HEK293 (cell line): ENCODE measurements at regions not wholly inside any gene's neighbourhood (a gene's known extent, or its start where the extent isn't known, plus 50 kb on each side); places are given as distances from the start of the nearest gene placed in this dataset.

Source experiments
- CTCF ChIA-PET: fragments of 350-600 bp; formaldehyde crosslinking; extraction: SDS; loops from one replicate; lab custom pipeline; 2021; ENCODE audit warnings: antibody characterized with exemption; lab: Yijun Ruan, JAX
- POLR2A ChIA-PET: fragments of 300-600 bp; formaldehyde crosslinking; extraction: SDS; loops from one replicate; lab custom pipeline; 2020; ENCODE audit warnings: antibody characterized with exemption, inconsistent platforms; lab: Yijun Ruan, JAX
- H3K27ac ChIP-seq: fragments of 200-500 bp; sonication (Bioruptor generic); 2 replicates; pipeline ENCODE4 v1.5.1; 2014; ENCODE audit warnings: low read depth, low read length, control low read depth, inconsistent platforms; ENCODE audit errors: extremely low read depth
- H3K36me3 ChIP-seq, 2 experiments: fragments of 200-500 bp in 1 of 2; sonication (Bioruptor generic) in 1 of 2; 1 replicate in 1 of 2; 2 replicates in 1 of 2; pipeline ENCODE4 v1.5.1; 2014 to 2017; ENCODE audit warnings: inconsistent platforms in 2 of 2, low read length in 2 of 2; ENCODE audit not compliant: control insufficient read depth in 2 of 2, insufficient read depth in 1 of 2
- H3K4me1 ChIP-seq: fragments of 200-500 bp; sonication (Bioruptor generic); 2 replicates; pipeline ENCODE4 v1.5.1; 2014; ENCODE audit warnings: mild to moderate bottlenecking, low read length, inconsistent platforms; ENCODE audit not compliant: control insufficient read depth, insufficient read depth
- H3K4me3 ChIP-seq: 2 replicates; pipeline ENCODE4 v1.5.1; 2011; ENCODE audit warnings: low read depth, mild to moderate bottlenecking, control low read depth, low read length, moderate library complexity
- H3K9me3 ChIP-seq: fragments of 200-500 bp; sonication (Bioruptor generic); 2 replicates; pipeline ENCODE4 v1.5.1; 2014; ENCODE audit warnings: low read depth, low read length, inconsistent platforms; ENCODE audit not compliant: control insufficient read depth, insufficient read depth
- BCL11A ChIP-seq: fragments of 450-650 bp; formaldehyde crosslinking; IDR thresholded peaks from 2 replicates; pipeline ENCODE4 v1.5.1; 2016; ENCODE audit warnings: low read depth, missing biosample characterization, missing genetic modification characterization
- BCL11B ChIP-seq: fragments of 450-650 bp; formaldehyde crosslinking; IDR thresholded peaks from 2 replicates; pipeline ENCODE4 v1.5.1; 2016; ENCODE audit warnings: low read depth, missing biosample characterization, missing genetic modification characterization
- GLI4 ChIP-seq: fragments of 450-650 bp; formaldehyde crosslinking; IDR thresholded peaks from 2 replicates; pipeline ENCODE4 v1.5.1; 2016; ENCODE audit warnings: missing biosample characterization, missing genetic modification characterization
- MZF1 ChIP-seq: fragments of 450-650 bp; formaldehyde crosslinking; IDR thresholded peaks from 2 replicates; pipeline ENCODE4 v1.5.1; 2017; ENCODE audit warnings: missing biosample characterization, missing genetic modification characterization, borderline replicate concordance
- PATZ1 ChIP-seq: fragments of 450-650 bp; formaldehyde crosslinking; IDR thresholded peaks from 2 replicates; pipeline ENCODE4 v1.5.1; 2016; ENCODE audit warnings: missing biosample characterization, missing genetic modification characterization
- PRDM2 ChIP-seq: fragments of 450-650 bp; formaldehyde crosslinking; IDR thresholded peaks from 2 replicates; pipeline ENCODE4 v1.5.1; 2016; ENCODE audit warnings: missing biosample characterization, missing genetic modification characterization, borderline replicate concordance
- PRDM4 ChIP-seq: fragments of 450-650 bp; formaldehyde crosslinking; IDR thresholded peaks from 2 replicates; pipeline ENCODE4 v1.5.1; 2017; ENCODE audit warnings: missing biosample characterization, missing genetic modification characterization
- ZNF132 ChIP-seq: fragments of 450-650 bp; formaldehyde crosslinking; IDR thresholded peaks from 2 replicates; pipeline ENCODE4 v1.5.1; 2017; ENCODE audit warnings: missing biosample characterization, missing genetic modification characterization, borderline replicate concordance
- ZNF23 ChIP-seq: fragments of 450-650 bp; formaldehyde crosslinking; IDR thresholded peaks from 2 replicates; pipeline ENCODE4 v1.5.1; 2016; ENCODE audit warnings: missing biosample characterization, missing genetic modification characterization, borderline replicate concordance
- ZNF350 ChIP-seq: fragments of 450-650 bp; formaldehyde crosslinking; IDR thresholded peaks from 2 replicates; pipeline ENCODE4 v1.5.0; 2017; ENCODE audit warnings: missing biosample characterization, mild to moderate bottlenecking, missing genetic modification characterization
- ZNF37A ChIP-seq: fragments of 450-650 bp; IDR thresholded peaks from 2 replicates; pipeline ENCODE4 v1.5.1; 2018; ENCODE audit warnings: missing biosample characterization, missing genetic modification characterization
- ZNF394 ChIP-seq: fragments of 450-650 bp; formaldehyde crosslinking; IDR thresholded peaks from 2 replicates; pipeline ENCODE4 v1.5.1; 2016; ENCODE audit warnings: missing biosample characterization, missing genetic modification characterization, mild to moderate bottlenecking, moderate library complexity, borderline replicate concordance
- ZNF580 ChIP-seq: fragments of 450-650 bp; formaldehyde crosslinking; IDR thresholded peaks from 2 replicates; pipeline ENCODE4 v1.5.1; 2016; ENCODE audit warnings: missing biosample characterization, missing genetic modification characterization
- ZNF664 ChIP-seq: fragments of 450-650 bp; formaldehyde crosslinking; IDR thresholded peaks from 2 replicates; pipeline ENCODE4 v1.5.1; 2016; ENCODE audit warnings: missing biosample characterization, missing genetic modification characterization
- ZNF707 ChIP-seq: fragments of 450-650 bp; formaldehyde crosslinking; IDR thresholded peaks from 2 replicates; pipeline ENCODE4 v1.5.1; 2016; ENCODE audit warnings: missing biosample characterization, missing genetic modification characterization
- ZNF791 ChIP-seq: fragments of 450-650 bp; formaldehyde crosslinking; IDR thresholded peaks from 2 replicates; pipeline ENCODE4 v1.5.1; 2016; ENCODE audit warnings: missing biosample characterization, missing genetic modification characterization

- H3K9me3 ChIP-seq = no peaks in the 10 kb centered on the region
- H3K4me3 ChIP-seq = no peak overlapping the region
- CTCF ChIA-PET = interaction anchor here (0.5 to 0.9 kb wide), 3 partner anchors 18 to 280 kb away, joined by 3 read pairs; no protein-coding TSS in a partner anchor
- H3K4me1 ChIP-seq = 0 out of 2 replicates have a peak, but pooled peaks cover 3% of the 10 kb centered on the region
- no peaks in the 10 kb centered on the region for H3K36me3 ChIP-seq
- H3K27ac ChIP-seq = no peak overlapping the region
- TF ChIP-seq ZNF132 (tag by site-specific recombination) = no peak
- no peak for TF ChIP-seq ZNF664 (tag by site-specific recombination)
- no peak for TF ChIP-seq ZNF350
- TF ChIP-seq ZNF37A (tag by site-specific recombination) = no peak
- TF ChIP-seq PRDM2 (tag by site-specific recombination) = no peak
- no peak for TF ChIP-seq ZNF580 (tag by site-specific recombination)
- no peak for TF ChIP-seq ZNF394 (tag by site-specific recombination)
- no peak for TF ChIP-seq ZNF23 (tag by site-specific recombination)
- TF ChIP-seq GLI4 (tag by site-specific recombination) = no peak
- TF ChIP-seq ZNF791 (tag by site-specific recombination) = no peak
- no peak for TF ChIP-seq BCL11B (tag by site-specific recombination)
- POLR2A ChIA-PET = no interaction called here
Measured at GRCh38 chr2:237196409-237196808, 110.7 kb downstream of the COPS8 start.

- Histone ChIP-seq H3K27ac (no peak overlapping the region), H3K9me3 (no peaks in the 10 kb centered on the region), H3K4me1 (peaks cover 3% of the 10 kb centered on the region; the same call in 1 of the 2 replicates), H3K4me3 (no peak overlapping the region), H3K36me3 (no peaks in the 10 kb centered on the region)
- ChIA-PET POLR2A (no interaction called here), CTCF (interaction anchor here (0.5 to 0.9 kb wide), 5 partner anchors 9 to 313 kb away, joined by 3 to 5 read pairs (median 3); no protein-coding TSS in a partner anchor)
- TF ChIP-seq ZNF37A (tag by site-specific recombination) = no peak
- TF ChIP-seq ZNF707 (tag by site-specific recombination) = no peak
Measured at GRCh38 chr2:237196866-237197618, 111.4 kb downstream of the COPS8 start.

GRCh38 chr2:237198164-237198855, 112.6 kb downstream of the COPS8 start:
- ChIA-PET CTCF (interaction anchor here (0.7 to 1.2 kb wide), 3 partner anchors 44 to 315 kb away, joined by 3 read pairs; no protein-coding TSS in a partner anchor), POLR2A (no interaction called here)
- no peaks in the 10 kb centered on the region for H3K9me3 ChIP-seq
- no peak overlapping the region for H3K27ac ChIP-seq
- no peak overlapping the region for H3K4me3 ChIP-seq
- no peaks in the 10 kb centered on the region for H3K36me3 ChIP-seq
- H3K4me1 ChIP-seq = peaks cover 3% of the 10 kb centered on the region; the same call in 1 of the 2 replicates
- TF ChIP-seq PRDM4 (no peak), BCL11A (tag by site-specific recombination) (no peak), PATZ1 (tag by site-specific recombination) (no peak), MZF1 (tag by site-specific recombination) (no peak)
